Naive B cell (primary cell): ENCODE measurements at regions not wholly inside any gene's neighbourhood (a gene's known extent, or its start where the extent isn't known, plus 50 kb on each side); places are given as distances from the start of the nearest gene placed in this dataset.
"Not testable (repeated sequence)": the region's sequence is repeated elsewhere in the genome, so short reads cannot be mapped to it uniquely, and the experiment has no call there.

Source experiments
- ATAC-seq, 2 donors: fragments of 150-1000 bp; cut with Tn5 transposase; 2 replicates each; pipeline ENCODE4 v1.10.0; 2021; ENCODE audit warnings: low read depth in 2 of 2, mild to moderate bottlenecking in 2 of 2, moderate library complexity in 2 of 2
- DNase-seq: peaks from one replicate; pipeline ENCODE4 v3.0.0; 2022
- H3K27ac Mint-ChIP-seq, 6 donors: one replicate each; pipeline ENCODE4 v1.8.0; 2020 to 2022; ENCODE audit warnings: mild to moderate bottlenecking in 6 of 6, mixed read lengths in 6 of 6, moderate library complexity in 5 of 6, inconsistent platforms in 2 of 6
- H3K27me3 Mint-ChIP-seq, 3 donors: one replicate each; pipeline ENCODE4 v1.8.0; 2021 to 2022; ENCODE audit warnings: mixed read lengths in 3 of 3, mild to moderate bottlenecking in 1 of 3
- H3K36me3 Mint-ChIP-seq, 2 donors: one replicate each; pipeline ENCODE4 v1.8.0; 2020 to 2022; ENCODE audit warnings: mixed read lengths in 2 of 2, inconsistent platforms in 1 of 2, mild to moderate bottlenecking in 1 of 2
- H3K4me1 Mint-ChIP-seq, 3 donors: one replicate each; pipeline ENCODE4 v1.8.0; 2020 to 2022; ENCODE audit warnings: mixed read lengths in 3 of 3, inconsistent platforms in 1 of 3, mild to moderate bottlenecking in 1 of 3, moderate library complexity in 1 of 3
- H3K4me3 Mint-ChIP-seq, 8 donors: one replicate each; pipeline ENCODE4 v1.8.0; 2020 to 2022; ENCODE audit warnings: mild to moderate bottlenecking in 8 of 8, mixed read lengths in 8 of 8, moderate library complexity in 8 of 8, inconsistent platforms in 2 of 8
- H3K9me3 Mint-ChIP-seq, 7 donors: one replicate each; pipeline ENCODE4 v1.8.0; 2020 to 2022; ENCODE audit warnings: mixed read lengths in 7 of 7, mild to moderate bottlenecking in 5 of 7, inconsistent platforms in 2 of 7, moderate library complexity in 1 of 7

GRCh38 chr7:81154565-81154964, 235.7 kb upstream of the SEMA3C start:
- no peak overlapping the region for H3K27ac Mint-ChIP-seq
- peaks cover 0 to 4% (median 0%) of the 10 kb centered on the region in 7 donors for H3K9me3 Mint-ChIP-seq
- H3K36me3 Mint-ChIP-seq, result no peaks in the 10 kb centered on the region
- H3K27me3 Mint-ChIP-seq, result peaks cover 0 to 4% (median 0%) of the 10 kb centered on the region in 3 donors
- DNase-seq (no peak), ATAC-seq (no peak)
- H3K4me3 Mint-ChIP-seq, result no peak overlapping the region
- no peaks in the 10 kb centered on the region for H3K4me1 Mint-ChIP-seq

GRCh38 chr7:81152925-81153324, 234.1 kb upstream of the SEMA3C start:
- not testable (repeated sequence) for H3K27me3 Mint-ChIP-seq, H3K36me3 Mint-ChIP-seq, ATAC-seq, DNase-seq, H3K9me3 Mint-ChIP-seq, H3K4me3 Mint-ChIP-seq, H3K4me1 Mint-ChIP-seq
- peak overlapping the region in 1 of 6 donors; percentile 19 for H3K27ac Mint-ChIP-seq

- no peak overlapping the region for H3K27ac Mint-ChIP-seq
- peaks cover 0 to 8% (median under 1%) of the 10 kb centered on the region in 7 donors for H3K9me3 Mint-ChIP-seq
- H3K36me3 Mint-ChIP-seq, result no peaks in the 10 kb centered on the region
- DNase-seq, result no peak
- no peaks in the 10 kb centered on the region for H3K4me1 Mint-ChIP-seq
- ATAC-seq, result no peak
- no peaks in the 10 kb centered on the region for H3K27me3 Mint-ChIP-seq
- H3K4me3 Mint-ChIP-seq, result no peak overlapping the region
Observed at GRCh38 chr7:81150951-81151361, 232.1 kb upstream of the SEMA3C start.

- H3K27ac Mint-ChIP-seq, result no peak overlapping the region
- no peak overlapping the region for H3K4me3 Mint-ChIP-seq
Observed at GRCh38 chr7:81143856-81144255, 225.0 kb upstream of the SEMA3C start.

GRCh38 chr7:81141257-81142205, 222.7 kb upstream of the SEMA3C start:
- H3K9me3 Mint-ChIP-seq, H3K36me3 Mint-ChIP-seq, H3K4me1 Mint-ChIP-seq, H3K4me3 Mint-ChIP-seq, ATAC-seq, DNase-seq, H3K27ac Mint-ChIP-seq, H3K27me3 Mint-ChIP-seq: not testable (repeated sequence)

More at GRCh38 chr7:81143856-81144255, 225.0 kb upstream of the SEMA3C start:
- peaks cover 0 to 9% (median 5%) of the 10 kb centered on the region in 7 donors for H3K9me3 Mint-ChIP-seq
- no peaks in the 10 kb centered on the region for H3K27me3 Mint-ChIP-seq
- no peak for ATAC-seq
- no peaks in the 10 kb centered on the region for H3K36me3 Mint-ChIP-seq
- no peak for DNase-seq
- H3K4me1 Mint-ChIP-seq, result no peaks in the 10 kb centered on the region

- Mint-ChIP-seq H3K4me3 (no peak overlapping the region), H3K27me3 (no peaks in the 10 kb centered on the region), H3K9me3 (peaks cover 0 to 9% (median 3%) of the 10 kb centered on the region in 7 donors), H3K27ac (peak overlapping the region in 1 of 6 donors; percentile 18), H3K36me3 (no peaks in the 10 kb centered on the region), H3K4me1 (no peaks in the 10 kb centered on the region)
- ATAC-seq (no peak), DNase-seq (no peak)
Observed at GRCh38 chr7:81140775-81141174, 221.9 kb upstream of the SEMA3C start.

- Mint-ChIP-seq H3K9me3 (peaks cover 0 to 7% (median 1%) of the 10 kb centered on the region in 7 donors), H3K4me1 (no peaks in the 10 kb centered on the region), H3K27me3 (no peaks in the 10 kb centered on the region), H3K36me3 (no peaks in the 10 kb centered on the region), H3K4me3 (no peak overlapping the region), H3K27ac (no peak overlapping the region)
- DNase-seq (no peak), ATAC-seq (no peak)
Observed at GRCh38 chr7:81140252-81140651, 221.4 kb upstream of the SEMA3C start.

- Mint-ChIP-seq H3K27me3 (no peaks in the 10 kb centered on the region), H3K9me3 (peaks cover 0 to 5% (median 0%) of the 10 kb centered on the region in 7 donors), H3K4me3 (no peak overlapping the region), H3K27ac (no peak overlapping the region), H3K4me1 (no peaks in the 10 kb centered on the region), H3K36me3 (no peaks in the 10 kb centered on the region)
- ATAC-seq (no peak), DNase-seq (no peak)
Observed at GRCh38 chr7:81138870-81139269, 220.0 kb upstream of the SEMA3C start.

GRCh38 chr7:81135324-81135723, 216.5 kb upstream of the SEMA3C start:
- Mint-ChIP-seq H3K4me1 (no peaks in the 10 kb centered on the region), H3K36me3 (no peaks in the 10 kb centered on the region), H3K27ac (no peak overlapping the region), H3K27me3 (no peaks in the 10 kb centered on the region), H3K4me3 (no peak overlapping the region), H3K9me3 (peaks cover 0 to 5% (median 0%) of the 10 kb centered on the region in 7 donors)
- DNase-seq (no peak), ATAC-seq (no peak)

GRCh38 chr7:81128011-81128410, 209.2 kb upstream of the SEMA3C start:
- Mint-ChIP-seq H3K4me3 (no peak overlapping the region), H3K9me3 (peaks cover 12 to 25% (median 19%) of the 10 kb centered on the region in 7 donors), H3K4me1 (no peaks in the 10 kb centered on the region), H3K27me3 (no peaks in the 10 kb centered on the region), H3K36me3 (no peaks in the 10 kb centered on the region), H3K27ac (no peak overlapping the region)
- no peak for DNase-seq
- ATAC-seq, result no peak

- Mint-ChIP-seq H3K4me1 (no peaks in the 10 kb centered on the region), H3K4me3 (no peak overlapping the region), H3K27ac (no peak overlapping the region), H3K27me3 (no peaks in the 10 kb centered on the region), H3K9me3 (peaks cover 0 to 2% (median 0%) of the 10 kb centered on the region in 7 donors), H3K36me3 (no peaks in the 10 kb centered on the region)
- no peak for DNase-seq
- no peak for ATAC-seq
Observed at GRCh38 chr7:81120803-81121202, 202.0 kb upstream of the SEMA3C start.

- Mint-ChIP-seq H3K27ac (no peak overlapping the region), H3K27me3 (no peaks in the 10 kb centered on the region), H3K4me1 (no peaks in the 10 kb centered on the region), H3K9me3 (peaks cover 0 to 2% (median 0%) of the 10 kb centered on the region in 7 donors), H3K4me3 (no peak overlapping the region), H3K36me3 (no peaks in the 10 kb centered on the region)
- no peak for ATAC-seq
- no peak for DNase-seq
Observed at GRCh38 chr7:81120111-81120510, 201.3 kb upstream of the SEMA3C start.

- ATAC-seq (no peak), DNase-seq (no peak)
- Mint-ChIP-seq H3K36me3 (no peaks in the 10 kb centered on the region), H3K4me3 (no peak overlapping the region), H3K27me3 (no peaks in the 10 kb centered on the region), H3K9me3 (peaks cover 0 to 2% (median 0%) of the 10 kb centered on the region in 7 donors), H3K4me1 (no peaks in the 10 kb centered on the region), H3K27ac (no peak overlapping the region)
Observed at GRCh38 chr7:81114633-81115032, 195.8 kb upstream of the SEMA3C start.

GRCh38 chr7:81112731-81113130, 193.9 kb upstream of the SEMA3C start:
- no peaks in the 10 kb centered on the region for H3K36me3 Mint-ChIP-seq
- DNase-seq (no peak), ATAC-seq (no peak)
- peaks cover 0 to 2% (median 0%) of the 10 kb centered on the region in 7 donors for H3K9me3 Mint-ChIP-seq
- H3K27me3 Mint-ChIP-seq, result no peaks in the 10 kb centered on the region
- H3K4me1 Mint-ChIP-seq, result no peaks in the 10 kb centered on the region
- H3K4me3 Mint-ChIP-seq, result no peak overlapping the region
- no peak overlapping the region for H3K27ac Mint-ChIP-seq
